GM12878 (cell line): ENCODE measurements at regions not wholly inside any gene's neighbourhood (a gene's known extent, or its start where the extent isn't known, plus 50 kb on each side); places are given as distances from the start of the nearest gene placed in this dataset.

ENCODE experiments used
- ATAC-seq: fragments of 200-7000 bp; cut with Tn5 transposase; 3 replicates; pipeline ENCODE4 v1.9.1; 2020; ENCODE audit warnings: mild to moderate bottlenecking, moderate library complexity
- BruUV-seq: library from RNA; stranded (reverse); fragments of 400-500 nt; replicated peaks from 2 replicates; lab custom pipeline; 2021; lab: Mats Ljungman, UMichigan
- CTCF ChIA-PET: fragments of 300-600 bp; sonication (Branson Sonifier 250); formaldehyde crosslinking; extraction: SDS; loops from one replicate; lab custom pipeline; 2021; ENCODE audit warnings: inconsistent platforms; lab: Yijun Ruan, JAX
- POLR2A ChIA-PET: fragments of 350-600 bp; formaldehyde crosslinking; extraction: SDS; loops from one replicate; lab custom pipeline; 2021; ENCODE audit warnings: inconsistent platforms; lab: Charles Lee
- RAD21 ChIA-PET: fragments of 300-600 bp; sonication (Branson Sonifier 250); formaldehyde crosslinking; loops from one replicate; lab custom pipeline; 2023; ENCODE audit warnings: antibody characterized with exemption; ENCODE audit not compliant: unreplicated experiment; lab: Charles Lee
- SMC1A ChIA-PET: fragments of 300-600 bp; sonication (Branson Sonifier 250); formaldehyde crosslinking; loops from one replicate; lab custom pipeline; 2023; ENCODE audit not compliant: unreplicated experiment, uncharacterized antibody; lab: Charles Lee
- DNase-seq: peaks from one replicate; pipeline ENCODE4 v3.0.0-alpha.2; 2011; ENCODE audit warnings: low read depth, low spot score
- FAIRE-seq: peaks from 3 replicates; lab custom pipeline; 2011; peaks lifted over from hg19 to GRCh38; lab: Jason Lieb, UNC
- H2AFZ ChIP-seq: 2 replicates; pipeline ENCODE4 v1.6.0; 2011; ENCODE audit warnings: low read depth, low read length, control low read depth; ENCODE audit not compliant: control insufficient read depth
- H3K27ac ChIP-seq: 2 replicates; pipeline ENCODE4 v1.5.1; 2011; ENCODE audit warnings: control low read depth; ENCODE audit not compliant: control insufficient read depth, insufficient read depth
- H3K27me3 ChIP-seq, 2 experiments: replicated peaks in 1 of 2; 2 replicates each; pipeline versions ENCODE4 v1.6.0 to v1.6.1; 2011; ENCODE audit warnings: low read length in 1 of 2; ENCODE audit not compliant: control insufficient read depth in 2 of 2, insufficient read depth in 2 of 2
- H3K36me3 ChIP-seq, 2 experiments: 2 replicates each; pipeline ENCODE4 v1.5.1; 2011; ENCODE audit warnings: low read length in 1 of 2; ENCODE audit not compliant: control insufficient read depth in 2 of 2, insufficient read depth in 2 of 2
- H3K4me1 ChIP-seq: 2 replicates; pipeline ENCODE4 v1.6.1; 2011; ENCODE audit warnings: mild to moderate bottlenecking, low read length, moderate library complexity, mixed read lengths; ENCODE audit not compliant: control insufficient read depth, insufficient read depth
- H3K4me2 ChIP-seq: 2 replicates; pipeline ENCODE4 v1.6.0; 2011; ENCODE audit warnings: control low read depth; ENCODE audit not compliant: control insufficient read depth, insufficient read depth
- H3K4me3 ChIP-seq: fragments of 200-600 bp; sonication (generic); 2 replicates; pipeline ENCODE4 v1.5.1; 2016
- H3K79me2 ChIP-seq: 2 replicates; pipeline ENCODE4 v1.6.0; 2011; ENCODE audit warnings: low read length; ENCODE audit not compliant: control insufficient read depth, insufficient read depth
- H3K9ac ChIP-seq: 2 replicates; pipeline ENCODE4 v1.8.0; 2011; ENCODE audit warnings: low read length, control low read depth, mixed read lengths; ENCODE audit not compliant: control insufficient read depth, insufficient read depth
- H3K9me3 ChIP-seq: replicated peaks from 3 replicates; pipeline ENCODE4 v1.5.1; 2011; ENCODE audit warnings: mild to moderate bottlenecking, low read length; ENCODE audit not compliant: control insufficient read depth, insufficient read depth
- H4K20me1 ChIP-seq: 2 replicates; pipeline ENCODE4 v1.6.0; 2011; ENCODE audit not compliant: control insufficient read depth, insufficient read depth
- EZH2 ChIP-seq: IDR thresholded peaks from 2 replicates; pipeline ENCODE4 v1.6.1; 2012; ENCODE audit warnings: low read depth, mild to moderate bottlenecking, control low read depth, inconsistent platforms, low read length, borderline replicate concordance; ENCODE audit not compliant: control insufficient read depth
- MEF2B ChIP-seq: fragments of 450-650 bp; IDR thresholded peaks from 2 replicates; pipeline ENCODE4 v1.6.1; 2018; ENCODE audit warnings: mild to moderate bottlenecking, moderate library complexity; ENCODE audit not compliant: partially characterized antibody, poor library complexity, severe bottlenecking
- POU2F2 ChIP-seq: IDR thresholded peaks from 3 replicates; pipeline ENCODE4 v1.6.1; 2011; ENCODE audit warnings: low read depth, mild to moderate bottlenecking, low read length, borderline replicate concordance
- RELA ChIP-seq: fragments of 450-650 bp; IDR thresholded peaks from 2 replicates; pipeline ENCODE4 v1.8.0; 2014; ENCODE audit warnings: borderline replicate concordance; ENCODE audit not compliant: partially characterized antibody
- RFX5 ChIP-seq: IDR thresholded peaks from 2 replicates; pipeline ENCODE4 v1.6.1; 2011; ENCODE audit warnings: low read depth, low read length, improper control_type of control experiment
- SMAD1 ChIP-seq: fragments of 450-650 bp; IDR thresholded peaks from 2 replicates; pipeline ENCODE4 v1.6.1; 2018; ENCODE audit warnings: mild to moderate bottlenecking, low read depth; ENCODE audit not compliant: partially characterized antibody
- ZNF274 ChIP-seq: IDR thresholded peaks from one replicate; pipeline ENCODE4 v1.8.0; 2011; ENCODE audit not compliant: insufficient read length, insufficient read depth
- WGBS: methylation state at CpG from one replicate; pipeline ENCODE4 v1.1.6; 2016; ENCODE audit warnings: low lambda C conversion rate; ENCODE audit not compliant: insufficient replicate concordance, insufficient coverage; ENCODE audit errors: missing lambda C conversion rate; 5-methylcytosine and 5-hydroxymethylcytosine counted together
- in situ Hi-C: fragments of 300-500 bp; cut with MboI; formaldehyde crosslinking; loops from 9 replicates; pipeline ENCODE4 v1.14.3; 2018; ENCODE audit warnings: mixed read lengths
- intact Hi-C: fragments of 100-400 bp; cut with micrococcal nuclease; formaldehyde crosslinking; loops from one replicate; pipeline ENCODE4 v1.14.2; 2022; ENCODE audit not compliant: unreplicated experiment
- TF ChIP-seq, protein P1 (sequence below): fragments of 450-650 bp; formaldehyde crosslinking; IDR thresholded peaks from 2 replicates; pipeline ENCODE4 v1.4.0; 2020; ENCODE audit warnings: mild to moderate bottlenecking, moderate library complexity
- TF ChIP-seq, protein P2 (sequence below): fragments of 450-650 bp; IDR thresholded peaks from 2 replicates; pipeline ENCODE4 v1.6.1; 2017; ENCODE audit warnings: mild to moderate bottlenecking

DNA sequence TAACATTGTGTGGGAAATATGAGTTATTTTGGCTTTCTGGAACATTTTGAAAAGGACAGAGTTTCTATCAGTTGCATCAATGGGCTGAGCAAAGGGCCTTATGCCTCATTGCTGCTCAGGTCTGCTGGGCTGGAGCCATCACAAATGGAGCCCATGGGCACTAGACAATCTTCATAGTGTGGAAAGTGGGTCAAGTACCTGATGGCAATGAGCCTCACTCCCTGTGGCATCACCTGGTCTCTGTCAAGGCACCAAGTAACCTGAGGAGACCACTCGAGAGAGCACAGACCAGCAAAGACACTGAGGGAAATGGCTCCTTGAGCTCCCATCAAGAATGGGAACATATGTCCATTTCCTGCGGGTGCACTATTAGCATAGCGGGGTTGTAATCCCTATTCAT lies 96.7 kb upstream of the PPP2R3A start:
- no peak overlapping the region for H3K27ac ChIP-seq
- RAD21 ChIA-PET, result no interaction called here
- CTCF ChIA-PET, result no interaction called here
- in situ Hi-C loops (no loop called here), intact Hi-C loops (no loop called here)
- BruUV-seq, result no TSS peak
- H3K36me3 ChIP-seq, result no peaks in the 10 kb centered on the region
- H3K9ac ChIP-seq, result no peak overlapping the region
- no peaks in the 10 kb centered on the region for H3K79me2 ChIP-seq
- TF ChIP-seq EZH2, result no peak
- TF ChIP-seq, protein P1, sequence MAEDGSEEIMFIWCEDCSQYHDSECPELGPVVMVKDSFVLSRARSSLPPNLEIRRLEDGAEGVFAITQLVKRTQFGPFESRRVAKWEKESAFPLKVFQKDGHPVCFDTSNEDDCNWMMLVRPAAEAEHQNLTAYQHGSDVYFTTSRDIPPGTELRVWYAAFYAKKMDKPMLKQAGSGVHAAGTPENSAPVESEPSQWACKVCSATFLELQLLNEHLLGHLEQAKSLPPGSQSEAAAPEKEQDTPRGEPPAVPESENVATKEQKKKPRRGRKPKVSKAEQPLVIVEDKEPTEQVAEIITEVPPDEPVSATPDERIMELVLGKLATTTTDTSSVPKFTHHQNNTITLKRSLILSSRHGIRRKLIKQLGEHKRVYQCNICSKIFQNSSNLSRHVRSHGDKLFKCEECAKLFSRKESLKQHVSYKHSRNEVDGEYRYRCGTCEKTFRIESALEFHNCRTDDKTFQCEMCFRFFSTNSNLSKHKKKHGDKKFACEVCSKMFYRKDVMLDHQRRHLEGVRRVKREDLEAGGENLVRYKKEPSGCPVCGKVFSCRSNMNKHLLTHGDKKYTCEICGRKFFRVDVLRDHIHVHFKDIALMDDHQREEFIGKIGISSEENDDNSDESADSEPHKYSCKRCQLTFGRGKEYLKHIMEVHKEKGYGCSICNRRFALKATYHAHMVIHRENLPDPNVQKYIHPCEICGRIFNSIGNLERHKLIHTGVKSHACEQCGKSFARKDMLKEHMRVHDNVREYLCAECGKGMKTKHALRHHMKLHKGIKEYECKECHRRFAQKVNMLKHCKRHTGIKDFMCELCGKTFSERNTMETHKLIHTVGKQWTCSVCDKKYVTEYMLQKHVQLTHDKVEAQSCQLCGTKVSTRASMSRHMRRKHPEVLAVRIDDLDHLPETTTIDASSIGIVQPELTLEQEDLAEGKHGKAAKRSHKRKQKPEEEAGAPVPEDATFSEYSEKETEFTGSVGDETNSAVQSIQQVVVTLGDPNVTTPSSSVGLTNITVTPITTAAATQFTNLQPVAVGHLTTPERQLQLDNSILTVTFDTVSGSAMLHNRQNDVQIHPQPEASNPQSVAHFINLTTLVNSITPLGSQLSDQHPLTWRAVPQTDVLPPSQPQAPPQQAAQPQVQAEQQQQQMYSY (CRISPR knock-in tag), result no peak
- no peak for TF ChIP-seq MEF2B
- TF ChIP-seq RFX5, result no peak
- no peak for TF ChIP-seq POU2F2
- no peak for TF ChIP-seq SMAD1
- TF ChIP-seq RELA, result no peak
- TF ChIP-seq, protein P2, sequence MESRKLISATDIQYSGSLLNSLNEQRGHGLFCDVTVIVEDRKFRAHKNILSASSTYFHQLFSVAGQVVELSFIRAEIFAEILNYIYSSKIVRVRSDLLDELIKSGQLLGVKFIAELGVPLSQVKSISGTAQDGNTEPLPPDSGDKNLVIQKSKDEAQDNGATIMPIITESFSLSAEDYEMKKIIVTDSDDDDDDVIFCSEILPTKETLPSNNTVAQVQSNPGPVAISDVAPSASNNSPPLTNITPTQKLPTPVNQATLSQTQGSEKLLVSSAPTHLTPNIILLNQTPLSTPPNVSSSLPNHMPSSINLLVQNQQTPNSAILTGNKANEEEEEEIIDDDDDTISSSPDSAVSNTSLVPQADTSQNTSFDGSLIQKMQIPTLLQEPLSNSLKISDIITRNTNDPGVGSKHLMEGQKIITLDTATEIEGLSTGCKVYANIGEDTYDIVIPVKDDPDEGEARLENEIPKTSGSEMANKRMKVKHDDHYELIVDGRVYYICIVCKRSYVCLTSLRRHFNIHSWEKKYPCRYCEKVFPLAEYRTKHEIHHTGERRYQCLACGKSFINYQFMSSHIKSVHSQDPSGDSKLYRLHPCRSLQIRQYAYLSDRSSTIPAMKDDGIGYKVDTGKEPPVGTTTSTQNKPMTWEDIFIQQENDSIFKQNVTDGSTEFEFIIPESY, result no peak
- TF ChIP-seq ZNF274, result no peak
- H3K27me3 ChIP-seq, result no peaks in the 10 kb centered on the region
- FAIRE-seq, result no peak
- DNase-seq, result no peak
- H3K4me1 ChIP-seq, result no peaks in the 10 kb centered on the region
- H3K9me3 ChIP-seq, result no peaks in the 10 kb centered on the region; the same call in 2 of the 3 replicates
- ATAC-seq, result no peak
- 53% methylated on average over 3 of the region's 3 CpGs for WGBS
- no peak overlapping the region for H2AFZ ChIP-seq
- H3K4me3 ChIP-seq, result no peak overlapping the region
- SMC1A ChIA-PET, result no interaction called here
- no peaks in the 10 kb centered on the region for H4K20me1 ChIP-seq
- no peak overlapping the region for H3K4me2 ChIP-seq
- POLR2A ChIA-PET, result no interaction called here
